Skeletal muscle satellite cell (primary cell): ENCODE measurements at regions not wholly inside any gene's neighbourhood (a gene's known extent, or its start where the extent isn't known, plus 50 kb on each side); places are given as distances from the start of the nearest gene placed in this dataset.

Experiments used
- H3K27me3 ChIP-seq: 2 replicates; pipeline ENCODE4 v1.7.0; 2013; ENCODE audit warnings: low read length; ENCODE audit not compliant: control insufficient read depth, insufficient read depth
- H3K36me3 ChIP-seq: 2 replicates; pipeline ENCODE4 v1.7.0; 2013; ENCODE audit warnings: mild to moderate bottlenecking, control low read depth, low read length; ENCODE audit not compliant: insufficient read depth
- H3K4me1 ChIP-seq: 2 replicates; pipeline ENCODE4 v1.7.0; 2013; ENCODE audit warnings: low read length; ENCODE audit not compliant: control insufficient read depth, insufficient read depth
- H3K4me2 ChIP-seq: 2 replicates; pipeline ENCODE4 v1.7.0; 2013; ENCODE audit warnings: mild to moderate bottlenecking, low read length
- H3K4me3 ChIP-seq: 2 replicates; pipeline ENCODE4 v1.7.0; 2013; ENCODE audit warnings: low read length
- H3K9ac ChIP-seq: 2 replicates; pipeline ENCODE4 v1.7.0; 2013; ENCODE audit warnings: mild to moderate bottlenecking, low read depth, low read length, moderate library complexity
- H3K9me3 ChIP-seq: replicated peaks from 2 replicates; pipeline ENCODE4 v1.7.0; 2013; ENCODE audit warnings: mild to moderate bottlenecking, control low read depth, low read length

- Histone ChIP-seq H3K4me2 (no peak overlapping the region), H3K36me3 (no peaks in the 10 kb centered on the region), H3K9me3 (no peaks in the 10 kb centered on the region), H3K27me3 (peaks cover 5% of the 10 kb centered on the region), H3K9ac (no peak overlapping the region), H3K4me1 (no peaks in the 10 kb centered on the region), H3K4me3 (no peak overlapping the region)
These were observed 164.1 kb upstream of the ECI2 start for GRCh38 chr6:4299476-4299875.

- H3K27me3 ChIP-seq = peaks cover 13% of the 10 kb centered on the region
- no peaks in the 10 kb centered on the region for H3K4me1 ChIP-seq
- H3K9ac ChIP-seq = no peak overlapping the region
- H3K4me2 ChIP-seq = no peak overlapping the region
- H3K9me3 ChIP-seq = no peaks in the 10 kb centered on the region
- H3K36me3 ChIP-seq = no peaks in the 10 kb centered on the region
- H3K4me3 ChIP-seq = no peak overlapping the region
These were observed 162.0 kb upstream of the ECI2 start for GRCh38 chr6:4297348-4297747.

GRCh38 chr6:4296552-4296951 lies 161.2 kb upstream of the ECI2 start:
- H3K4me2 ChIP-seq = no peak overlapping the region
- H3K9ac ChIP-seq = no peak overlapping the region
- no peaks in the 10 kb centered on the region for H3K4me1 ChIP-seq
- H3K27me3 ChIP-seq = peaks cover 13% of the 10 kb centered on the region
- no peaks in the 10 kb centered on the region for H3K36me3 ChIP-seq
- H3K4me3 ChIP-seq = no peak overlapping the region
- no peaks in the 10 kb centered on the region for H3K9me3 ChIP-seq

GRCh38 chr6:4295783-4296155 lies 160.4 kb upstream of the ECI2 start:
- H3K4me1 ChIP-seq = no peaks in the 10 kb centered on the region
- no peak overlapping the region for H3K9ac ChIP-seq
- H3K36me3 ChIP-seq = no peaks in the 10 kb centered on the region
- H3K4me2 ChIP-seq = no peak overlapping the region
- peaks cover 13% of the 10 kb centered on the region for H3K27me3 ChIP-seq
- no peaks in the 10 kb centered on the region for H3K9me3 ChIP-seq
- H3K4me3 ChIP-seq = no peak overlapping the region

GRCh38 chr6:4295058-4295782 lies 159.8 kb upstream of the ECI2 start:
- no peaks in the 10 kb centered on the region for H3K4me1 ChIP-seq
- no peak overlapping the region for H3K9ac ChIP-seq
- H3K4me2 ChIP-seq = no peak overlapping the region
- H3K4me3 ChIP-seq = no peak overlapping the region
- peaks cover 13% of the 10 kb centered on the region for H3K27me3 ChIP-seq
- no peaks in the 10 kb centered on the region for H3K9me3 ChIP-seq
- H3K36me3 ChIP-seq = no peaks in the 10 kb centered on the region

GRCh38 chr6:4294636-4295035 lies 159.3 kb upstream of the ECI2 start:
- no peak overlapping the region for H3K4me2 ChIP-seq
- H3K9me3 ChIP-seq = no peaks in the 10 kb centered on the region
- H3K9ac ChIP-seq = no peak overlapping the region
- H3K4me3 ChIP-seq = no peak overlapping the region
- no peaks in the 10 kb centered on the region for H3K4me1 ChIP-seq
- H3K27me3 ChIP-seq = peaks cover 13% of the 10 kb centered on the region
- no peaks in the 10 kb centered on the region for H3K36me3 ChIP-seq

- Histone ChIP-seq H3K4me1 (no peaks in the 10 kb centered on the region), H3K9me3 (no peaks in the 10 kb centered on the region), H3K36me3 (no peaks in the 10 kb centered on the region), H3K27me3 (peaks cover 32% of the 10 kb centered on the region), H3K9ac (no peak overlapping the region), H3K4me3 (no peak overlapping the region), H3K4me2 (no peak overlapping the region)
These were observed 156.4 kb upstream of the ECI2 start for GRCh38 chr6:4291453-4292403.

GRCh38 chr6:4289770-4290320 lies 154.5 kb upstream of the ECI2 start:
- H3K9me3 ChIP-seq = no peaks in the 10 kb centered on the region
- no peak overlapping the region for H3K4me2 ChIP-seq
- no peaks in the 10 kb centered on the region for H3K4me1 ChIP-seq
- H3K27me3 ChIP-seq = peaks cover 34% of the 10 kb centered on the region
- H3K9ac ChIP-seq = no peak overlapping the region
- H3K36me3 ChIP-seq = no peaks in the 10 kb centered on the region
- H3K4me3 ChIP-seq = no peak overlapping the region

- Histone ChIP-seq H3K36me3 (no peaks in the 10 kb centered on the region), H3K4me3 (no peak overlapping the region), H3K4me1 (no peaks in the 10 kb centered on the region), H3K27me3 (peaks cover 35% of the 10 kb centered on the region), H3K9me3 (no peaks in the 10 kb centered on the region), H3K4me2 (no peak overlapping the region), H3K9ac (no peak overlapping the region)
These were observed 152.5 kb upstream of the ECI2 start for GRCh38 chr6:4287811-4288244.

- no peak overlapping the region for H3K9ac ChIP-seq
- H3K4me1 ChIP-seq = no peaks in the 10 kb centered on the region
- no peaks in the 10 kb centered on the region for H3K9me3 ChIP-seq
- H3K4me3 ChIP-seq = no peak overlapping the region
- H3K27me3 ChIP-seq = peaks cover 37% of the 10 kb centered on the region
- H3K36me3 ChIP-seq = no peaks in the 10 kb centered on the region
- no peak overlapping the region for H3K4me2 ChIP-seq
These were observed 152.0 kb upstream of the ECI2 start for GRCh38 chr6:4287372-4287771.

GRCh38 chr6:4282926-4283325 lies 147.6 kb upstream of the ECI2 start:
- H3K4me2 ChIP-seq = no peak overlapping the region

More at GRCh38 chr6:4282926-4283325, 147.6 kb upstream of the ECI2 start:
- H3K4me3 ChIP-seq = no peak overlapping the region
- no peak overlapping the region for H3K9ac ChIP-seq
- H3K4me1 ChIP-seq = peaks cover 10% of the 10 kb centered on the region
- H3K36me3 ChIP-seq = no peaks in the 10 kb centered on the region
- H3K27me3 ChIP-seq = peaks cover 51% of the 10 kb centered on the region
- no peaks in the 10 kb centered on the region for H3K9me3 ChIP-seq
